GM12874 (cell line): ENCODE measurements at regions not wholly inside any gene's neighbourhood (a gene's known extent, or its start where the extent isn't known, plus 50 kb on each side); places are given as distances from the start of the nearest gene placed in this dataset.

Experiments used
- TF ChIP-seq, protein P1 (sequence below): IDR thresholded peaks from 2 replicates; pipeline ENCODE4 v1.5.1; 2011; ENCODE audit warnings: low read depth, mild to moderate bottlenecking, control low read depth, low read length, moderate library complexity; ENCODE audit not compliant: insufficient read depth

DNA sequence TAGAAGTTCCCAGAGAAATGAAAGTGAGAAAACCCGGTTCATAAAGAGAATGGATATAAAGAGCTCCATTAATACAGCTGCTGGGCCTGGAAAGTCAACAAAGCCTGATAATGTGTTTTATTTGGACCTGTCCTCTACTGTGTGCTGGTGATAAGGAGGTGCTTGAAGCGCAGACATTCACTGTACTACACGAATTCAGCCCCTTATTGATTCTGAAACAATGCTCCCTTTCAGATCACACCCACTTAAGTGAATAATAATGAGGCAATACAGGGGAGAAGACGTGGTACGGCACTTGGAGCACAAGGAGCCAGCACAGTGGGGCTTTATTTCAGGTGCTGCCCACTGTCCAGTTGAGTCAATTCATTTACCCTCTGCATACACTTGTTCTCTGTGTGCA lies 260.8 kb downstream of the FGFR2 start:
- TF ChIP-seq, protein P1, sequence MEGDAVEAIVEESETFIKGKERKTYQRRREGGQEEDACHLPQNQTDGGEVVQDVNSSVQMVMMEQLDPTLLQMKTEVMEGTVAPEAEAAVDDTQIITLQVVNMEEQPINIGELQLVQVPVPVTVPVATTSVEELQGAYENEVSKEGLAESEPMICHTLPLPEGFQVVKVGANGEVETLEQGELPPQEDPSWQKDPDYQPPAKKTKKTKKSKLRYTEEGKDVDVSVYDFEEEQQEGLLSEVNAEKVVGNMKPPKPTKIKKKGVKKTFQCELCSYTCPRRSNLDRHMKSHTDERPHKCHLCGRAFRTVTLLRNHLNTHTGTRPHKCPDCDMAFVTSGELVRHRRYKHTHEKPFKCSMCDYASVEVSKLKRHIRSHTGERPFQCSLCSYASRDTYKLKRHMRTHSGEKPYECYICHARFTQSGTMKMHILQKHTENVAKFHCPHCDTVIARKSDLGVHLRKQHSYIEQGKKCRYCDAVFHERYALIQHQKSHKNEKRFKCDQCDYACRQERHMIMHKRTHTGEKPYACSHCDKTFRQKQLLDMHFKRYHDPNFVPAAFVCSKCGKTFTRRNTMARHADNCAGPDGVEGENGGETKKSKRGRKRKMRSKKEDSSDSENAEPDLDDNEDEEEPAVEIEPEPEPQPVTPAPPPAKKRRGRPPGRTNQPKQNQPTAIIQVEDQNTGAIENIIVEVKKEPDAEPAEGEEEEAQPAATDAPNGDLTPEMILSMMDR: no peak

DNA sequence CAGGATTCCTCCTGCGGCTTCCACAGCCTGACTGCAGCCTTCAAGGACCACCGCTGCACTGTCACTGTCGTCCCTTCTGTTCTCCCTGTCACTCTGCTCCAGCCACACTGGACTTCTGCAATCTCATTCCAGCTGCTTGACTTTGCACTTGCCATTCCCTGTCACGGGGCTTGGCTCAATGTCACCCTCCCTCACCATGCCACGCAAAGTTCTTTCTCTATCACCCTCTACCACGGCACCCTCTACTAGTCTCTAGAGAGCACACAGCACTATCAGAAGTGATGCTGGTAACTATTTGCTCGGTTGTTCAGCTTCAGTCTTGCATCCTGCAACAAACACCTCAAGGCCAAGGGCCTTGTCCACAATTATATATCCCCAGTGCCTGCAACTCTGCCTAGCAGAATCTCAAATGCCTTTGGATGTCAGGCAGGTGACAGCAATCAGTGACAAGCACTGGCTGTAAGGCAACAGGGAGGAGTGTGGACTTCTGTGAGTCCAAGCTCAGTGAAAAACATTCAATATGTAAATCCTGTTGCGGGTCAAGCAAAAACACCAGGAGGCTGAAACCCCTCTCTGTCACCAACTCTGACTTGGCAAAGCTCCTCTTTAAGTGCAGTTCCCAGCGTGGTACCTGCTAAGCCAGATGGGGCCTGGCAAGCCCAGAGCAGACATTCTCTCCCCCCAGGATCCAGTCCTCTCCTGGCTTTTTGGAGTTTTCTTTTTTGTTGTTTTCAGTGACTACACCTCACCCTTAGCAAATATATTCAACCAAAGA lies 259.9 kb downstream of the FGFR2 start:
- TF ChIP-seq, protein P1: no peak

DNA sequence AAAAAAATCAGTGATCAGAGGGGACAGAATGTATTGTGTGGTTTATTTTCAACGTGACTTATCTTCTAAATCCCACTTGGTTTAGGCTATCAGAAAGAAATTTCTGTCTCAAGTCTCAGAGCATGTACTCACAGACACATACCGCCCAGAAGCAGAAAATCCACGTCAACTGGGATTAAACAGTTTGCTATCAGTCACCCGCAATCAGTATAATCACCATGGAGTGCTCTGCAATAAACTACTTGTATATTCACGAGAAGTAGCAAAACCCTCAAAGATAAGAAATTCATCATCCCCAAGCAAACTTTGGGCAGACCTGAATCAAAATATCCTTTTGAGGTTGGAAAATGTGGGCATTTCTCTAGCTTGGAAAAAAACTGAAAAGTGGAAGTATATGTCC lies 259.1 kb downstream of the FGFR2 start:
- TF ChIP-seq, protein P1: no peak

DNA sequence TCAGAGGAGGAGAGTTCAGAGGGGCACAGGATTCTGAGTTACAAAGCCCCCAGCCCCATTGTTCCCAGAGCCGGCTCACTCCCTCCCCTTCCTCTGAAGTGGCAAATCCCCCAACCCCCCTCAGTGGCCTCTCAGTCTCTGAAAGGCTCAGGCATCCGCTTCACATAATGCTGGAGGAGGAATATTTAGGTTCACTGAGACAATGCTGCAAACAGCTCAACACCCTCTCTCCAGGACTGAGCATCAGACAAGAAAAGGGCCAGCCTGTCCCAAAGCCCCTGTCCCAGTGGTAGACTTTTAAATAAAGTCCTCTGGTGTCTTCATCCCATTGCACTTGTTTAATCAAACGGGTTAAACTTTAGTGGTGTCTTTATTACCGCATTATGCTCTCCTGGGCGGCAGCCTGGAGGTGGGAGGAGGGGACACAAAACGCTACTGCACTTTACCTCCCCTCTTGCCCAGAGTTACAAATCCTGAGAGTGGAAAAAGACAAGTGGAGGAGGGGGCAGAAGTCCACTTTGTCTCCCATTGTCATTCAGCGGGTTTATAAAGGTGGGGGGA lies 257.9 kb downstream of the FGFR2 start:
- TF ChIP-seq, protein P1: no peak

DNA sequence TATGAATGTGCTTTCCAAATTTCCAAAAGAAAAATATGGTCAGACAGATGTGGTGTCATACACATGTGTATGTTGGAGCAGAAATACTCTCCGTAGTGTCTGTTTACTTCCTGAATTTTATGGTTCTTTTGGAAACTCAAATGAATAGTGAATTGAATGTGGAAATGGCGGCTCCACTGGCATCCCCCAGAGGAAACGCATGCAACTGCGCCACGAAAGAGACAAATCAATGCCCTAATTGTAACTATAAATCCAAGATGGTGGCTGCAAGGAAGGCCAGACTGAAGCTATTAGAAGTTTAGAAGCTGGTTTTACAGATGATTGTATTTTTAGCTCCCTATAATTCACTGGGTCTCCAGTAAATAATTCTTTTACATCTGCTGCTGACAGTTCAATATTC lies 246.7 kb downstream of the FGFR2 start:
- TF ChIP-seq, protein P1: no peak

DNA sequence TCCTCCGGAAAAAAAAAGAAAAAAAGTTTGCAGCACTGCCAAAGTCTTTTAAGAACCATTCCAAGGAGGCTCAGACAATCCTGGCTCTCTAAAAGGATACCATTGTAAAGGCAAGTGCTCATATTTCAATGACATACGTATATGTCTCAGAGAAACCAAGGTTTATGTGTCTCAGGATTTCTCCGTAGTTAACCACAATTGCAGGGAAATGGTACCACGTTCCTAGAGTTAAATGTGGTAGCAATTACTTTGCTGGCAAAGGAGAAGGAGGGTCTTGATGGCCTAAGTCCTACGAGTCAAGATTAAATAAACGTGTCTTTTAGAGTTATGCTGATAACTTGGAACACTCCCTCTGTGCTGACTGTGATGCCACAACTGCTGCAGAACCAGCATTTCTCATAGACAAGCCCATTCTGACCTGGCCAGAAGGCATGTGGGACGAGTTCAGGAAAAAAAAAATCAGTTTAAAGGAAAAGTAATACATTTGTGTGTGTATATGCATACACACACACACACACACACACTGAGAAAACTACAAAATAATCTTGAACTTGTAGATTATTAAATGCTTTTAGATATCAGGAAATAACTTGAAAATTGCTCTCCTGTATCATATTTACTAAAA lies 245.9 kb downstream of the FGFR2 start:
- TF ChIP-seq, protein P1: no peak

DNA sequence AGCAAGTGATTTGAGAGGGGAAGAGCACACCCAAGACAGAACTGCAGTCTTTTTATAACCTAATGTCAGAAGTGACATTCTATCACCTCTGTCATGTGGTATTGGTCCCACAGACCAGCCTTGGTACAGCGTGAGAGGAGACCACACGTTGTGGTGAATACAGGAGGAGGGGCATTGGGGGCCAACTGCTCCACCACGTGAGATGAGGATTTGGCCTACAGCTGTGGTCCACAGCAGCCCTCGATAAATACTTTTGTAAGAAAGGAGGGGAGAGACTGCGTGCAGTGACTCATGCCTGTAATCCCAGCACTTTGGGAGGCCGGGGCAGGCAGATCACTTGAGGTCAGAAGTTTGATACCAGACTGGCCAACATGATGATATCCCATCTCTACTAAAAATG lies 243.1 kb downstream of the FGFR2 start:
- TF ChIP-seq, protein P1: no peak
